ENCODE measurements at regions not wholly inside any gene's neighbourhood (a gene's known extent, or its start where the extent isn't known, plus 50 kb on each side); places are given as distances from the start of the nearest gene placed in this dataset.
"Not testable (repeated sequence)": the region's sequence is repeated elsewhere in the genome, so short reads cannot be mapped to it uniquely, and the experiment has no call there.

GRCh38 chr3:76198086-76198485, 412.7 kb upstream of the ZNF717 start:
- no peak for DNase-seq (ENCODE audit: low read depth in 2 of 2)

GRCh38 chr3:76199382-76199781, 414.0 kb upstream of the ZNF717 start:
- DNase-seq (ENCODE audit: low read depth in 2 of 2) = no peak

- no peak for DNase-seq (ENCODE audit: low read depth in 2 of 2)
Measured at GRCh38 chr3:76203578-76203977, 418.2 kb upstream of the ZNF717 start.

- no peak for DNase-seq (ENCODE audit: low read depth in 2 of 2)
Measured at GRCh38 chr3:76206346-76206745, 421.0 kb upstream of the ZNF717 start.

GRCh38 chr3:76212679-76213078, 427.3 kb upstream of the ZNF717 start:
- no peak for DNase-seq (ENCODE audit: low read depth in 2 of 2)

- no peak for DNase-seq (ENCODE audit: low read depth in 2 of 2)
Measured at GRCh38 chr3:76222201-76222600, 436.9 kb upstream of the ZNF717 start.

- DNase-seq (ENCODE audit: low read depth in 2 of 2) = no peak
Measured at GRCh38 chr3:76231258-76231657, 445.9 kb upstream of the ZNF717 start.

GRCh38 chr3:76242886-76243753, 457.8 kb upstream of the ZNF717 start:
- no peak for DNase-seq (ENCODE audit: low read depth in 2 of 2)

- no peak for DNase-seq (ENCODE audit: low read depth in 2 of 2)
Measured at GRCh38 chr3:76245073-76245472, 459.7 kb upstream of the ZNF717 start.

GRCh38 chr3:76245622-76246021, 460.3 kb upstream of the ZNF717 start:
- no peak for DNase-seq (ENCODE audit: low read depth in 2 of 2)

GRCh38 chr3:76264496-76264895, 479.1 kb upstream of the ZNF717 start:
- no peak for DNase-seq (ENCODE audit: low read depth in 2 of 2)

GRCh38 chr3:76264911-76265310, 479.6 kb upstream of the ZNF717 start:
- no peak for DNase-seq (ENCODE audit: low read depth in 2 of 2)

GRCh38 chr3:76266511-76266910, 481.2 kb upstream of the ZNF717 start:
- DNase-seq (ENCODE audit: low read depth in 2 of 2) = no peak

GRCh38 chr3:76267851-76268380, 482.6 kb upstream of the ZNF717 start:
- no peak for DNase-seq (ENCODE audit: low read depth in 2 of 2)

- DNase-seq (ENCODE audit: low read depth in 2 of 2) = no peak
Measured at GRCh38 chr3:76293856-76294255, 508.5 kb upstream of the ZNF717 start.

- no peak for DNase-seq (ENCODE audit: low read depth in 2 of 2)
Measured at GRCh38 chr3:76300746-76301145, 515.4 kb upstream of the ZNF717 start.

- DNase-seq (ENCODE audit: low read depth in 2 of 2) = no peak
Measured at GRCh38 chr3:76307556-76307955, 522.2 kb upstream of the ZNF717 start.

GRCh38 chr3:76308541-76308940, 523.2 kb upstream of the ZNF717 start:
- no peak for DNase-seq (ENCODE audit: low read depth in 2 of 2)

GRCh38 chr3:76310089-76310488, 524.7 kb upstream of the ZNF717 start:
- no peak for DNase-seq (ENCODE audit: low read depth in 2 of 2)

GRCh38 chr3:76310667-76311066, 525.3 kb upstream of the ZNF717 start:
- DNase-seq (ENCODE audit: low read depth in 2 of 2) = no peak

- DNase-seq (ENCODE audit: low read depth in 2 of 2) = no peak
Measured at GRCh38 chr3:76311941-76312340, 526.6 kb upstream of the ZNF717 start.

- not testable (repeated sequence) for DNase-seq (ENCODE audit: low read depth in 2 of 2)
Measured at GRCh38 chr3:76315906-76316305, 530.6 kb upstream of the ZNF717 start.

GRCh38 chr3:76321614-76322013, 536.3 kb upstream of the ZNF717 start:
- DNase-seq (ENCODE audit: low read depth in 2 of 2) = no peak

GRCh38 chr3:76324101-76324500, 538.8 kb upstream of the ZNF717 start:
- no peak for DNase-seq (ENCODE audit: low read depth in 2 of 2)
